ENCODE measurements at regions not wholly inside any gene's neighbourhood (a gene's known extent, or its start where the extent isn't known, plus 50 kb on each side); places are given as distances from the start of the nearest gene placed in this dataset.

GRCh38 chr9:26530841-26531240 lies 361.8 kb downstream of the CAAP1 start:
- no peak for TF ChIP-seq POLR2AphosphoS5 (IDR thresholded peaks at IDR 0.05; ENCODE audit: insufficient read depth in 1 of 2, low read depth in 1 of 2)
- TF ChIP-seq CTCF (IDR thresholded peaks at IDR 0.05): no peak
- no peak for TF ChIP-seq POLR2A (IDR thresholded peaks at IDR 0.05)
